ENCODE measurements at regions not wholly inside any gene's neighbourhood (a gene's known extent, or its start where the extent isn't known, plus 50 kb on each side); places are given as distances from the start of the nearest gene placed in this dataset.

GRCh38 chr13:50247223-50247622 lies 232.0 kb downstream of the KCNRG start:
- TF ChIP-seq CTCF (tag by site-specific recombination; IDR thresholded peaks at IDR 0.05) = no peak
- no peak for TF ChIP-seq TCF7L2 (IDR thresholded peaks at IDR 0.05; ENCODE audit: borderline replicate concordance, low read depth, low read length)
- TF ChIP-seq ZNF280D (tag by site-specific recombination; IDR thresholded peaks at IDR 0.05) = no peak
- TF ChIP-seq ZNF169 (tag by site-specific recombination; IDR thresholded peaks at IDR 0.05) = no peak
- TF ChIP-seq REST (tag by site-specific recombination; IDR thresholded peaks at IDR 0.05) = no peak
- TF ChIP-seq HOXD13 (CRISPR knock-in tag; IDR thresholded peaks at IDR 0.05; ENCODE audit: borderline replicate concordance) = no peak
- no peak for TF ChIP-seq ZNF248 (tag by site-specific recombination; IDR thresholded peaks at IDR 0.05)
- no peak for TF ChIP-seq ZSCAN5A (tag by site-specific recombination; IDR thresholded peaks at IDR 0.05)
- no peak for TF ChIP-seq PATZ1 (tag by site-specific recombination; IDR thresholded peaks at IDR 0.05)
- TF ChIP-seq MYNN (tag by site-specific recombination; IDR thresholded peaks at IDR 0.05; ENCODE audit: borderline replicate concordance) = no peak
- TF ChIP-seq ZBTB10 (tag by site-specific recombination; IDR thresholded peaks at IDR 0.05) = no peak
- no peak for TF ChIP-seq ZNF514 (tag by site-specific recombination; IDR thresholded peaks at IDR 0.05)
- TF ChIP-seq YY1 (tag by site-specific recombination; IDR thresholded peaks at IDR 0.05) = no peak

Data from HEK293 (cell line).